ENCODE measurements at regions not wholly inside any gene's neighbourhood (a gene's known extent, or its start where the extent isn't known, plus 50 kb on each side); places are given as distances from the start of the nearest gene placed in this dataset.

DNA sequence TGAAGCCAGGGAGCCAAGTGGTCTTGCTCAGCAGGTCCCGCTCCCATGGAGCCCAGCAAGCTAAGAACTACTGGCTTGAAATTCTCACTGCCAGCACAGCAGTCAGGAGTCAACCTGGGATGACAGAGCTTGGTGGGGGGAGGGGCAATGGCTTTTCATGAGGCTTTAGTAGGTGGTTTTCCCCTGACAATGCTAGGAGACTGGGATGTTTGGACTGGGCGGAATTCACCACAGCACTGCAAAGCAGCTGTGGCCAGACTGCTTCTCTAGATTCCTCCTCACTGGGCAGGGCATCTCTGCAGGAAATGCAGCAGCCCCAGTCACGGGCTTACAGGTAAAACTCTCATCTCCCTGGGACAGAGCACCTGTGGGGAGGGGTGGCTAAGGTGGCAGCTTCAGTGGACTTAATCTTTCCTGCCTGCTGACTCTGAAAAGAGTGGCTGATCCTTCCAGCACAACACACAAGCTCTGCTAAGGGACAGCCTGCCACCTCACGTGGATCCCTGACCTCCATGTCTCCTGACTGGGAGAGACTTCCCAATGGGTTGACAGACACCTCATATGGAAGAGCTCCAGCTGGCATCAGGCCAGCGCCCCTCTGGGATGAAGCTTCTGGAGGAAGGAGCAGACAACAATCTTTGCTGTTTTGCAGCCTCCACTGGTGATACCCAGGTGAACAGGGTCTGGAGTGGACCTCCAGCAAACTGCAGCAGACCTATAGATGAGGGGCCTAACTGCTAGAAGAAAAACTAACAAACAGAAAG lies 349.7 kb upstream of the ST6GAL2 start:
- DNase-seq: no peak

DNA sequence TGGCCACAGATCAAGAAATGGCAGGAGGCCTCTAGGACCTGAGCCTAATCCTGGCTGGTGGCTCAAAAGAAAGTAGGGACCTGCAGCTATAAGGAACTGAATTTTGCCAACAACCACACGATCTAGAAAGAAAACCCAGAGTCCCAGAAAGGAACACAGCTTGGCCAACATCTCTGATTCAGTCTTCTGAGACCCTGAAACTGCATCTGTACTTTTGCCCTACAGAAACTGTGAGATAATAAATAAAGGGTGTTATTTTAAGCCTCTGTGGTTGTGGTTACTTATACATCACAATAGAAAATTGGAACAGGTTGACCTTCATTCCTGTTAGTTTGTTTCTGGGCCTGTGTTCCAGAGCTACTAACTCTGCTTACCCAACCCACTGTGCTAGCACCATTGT lies 356.8 kb upstream of the ST6GAL2 start:
- DNase-seq: no peak

DNA sequence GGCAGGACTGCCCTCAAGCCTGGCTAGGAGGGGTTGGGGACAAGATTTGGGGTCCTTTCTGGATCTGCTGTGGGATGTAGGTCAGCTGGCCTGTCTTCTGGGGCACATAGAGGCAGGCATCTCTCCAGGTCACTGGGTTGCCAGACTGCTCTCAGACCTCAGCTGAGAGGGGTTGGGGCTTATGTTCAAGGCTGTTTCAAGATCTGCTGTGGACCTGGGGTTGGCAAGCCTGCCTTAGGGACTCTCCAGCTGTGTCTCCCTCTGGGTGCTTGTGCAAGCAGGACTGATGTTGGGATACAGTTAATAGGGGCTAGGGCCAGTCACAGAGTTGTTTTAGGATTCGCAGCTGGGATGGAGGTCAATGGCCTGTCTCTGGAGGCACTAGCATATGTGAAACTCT lies 363.0 kb upstream of the ST6GAL2 start:
- no peak for DNase-seq

DNA sequence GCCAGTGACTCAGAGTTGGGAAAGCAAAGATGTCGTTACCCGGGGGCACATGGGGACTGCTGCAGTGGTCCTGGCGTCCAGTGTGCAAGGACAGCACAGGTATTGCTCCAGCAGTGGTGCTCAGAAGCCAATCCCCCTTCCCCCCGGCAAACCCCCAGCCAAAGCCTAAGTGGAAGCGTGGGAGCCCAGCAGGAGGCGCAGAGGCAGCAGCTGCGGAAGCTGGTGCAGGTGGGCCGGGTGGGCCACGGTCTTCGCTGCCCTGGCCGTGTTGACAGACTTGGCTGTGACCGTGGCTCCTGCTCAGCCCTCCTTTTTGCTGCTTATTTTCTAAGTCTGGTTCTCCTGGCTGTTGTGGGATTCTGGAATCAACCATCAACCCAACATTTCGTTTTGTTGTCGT lies 369.8 kb upstream of the ST6GAL2 start:
- DNase-seq: no peak

DNA sequence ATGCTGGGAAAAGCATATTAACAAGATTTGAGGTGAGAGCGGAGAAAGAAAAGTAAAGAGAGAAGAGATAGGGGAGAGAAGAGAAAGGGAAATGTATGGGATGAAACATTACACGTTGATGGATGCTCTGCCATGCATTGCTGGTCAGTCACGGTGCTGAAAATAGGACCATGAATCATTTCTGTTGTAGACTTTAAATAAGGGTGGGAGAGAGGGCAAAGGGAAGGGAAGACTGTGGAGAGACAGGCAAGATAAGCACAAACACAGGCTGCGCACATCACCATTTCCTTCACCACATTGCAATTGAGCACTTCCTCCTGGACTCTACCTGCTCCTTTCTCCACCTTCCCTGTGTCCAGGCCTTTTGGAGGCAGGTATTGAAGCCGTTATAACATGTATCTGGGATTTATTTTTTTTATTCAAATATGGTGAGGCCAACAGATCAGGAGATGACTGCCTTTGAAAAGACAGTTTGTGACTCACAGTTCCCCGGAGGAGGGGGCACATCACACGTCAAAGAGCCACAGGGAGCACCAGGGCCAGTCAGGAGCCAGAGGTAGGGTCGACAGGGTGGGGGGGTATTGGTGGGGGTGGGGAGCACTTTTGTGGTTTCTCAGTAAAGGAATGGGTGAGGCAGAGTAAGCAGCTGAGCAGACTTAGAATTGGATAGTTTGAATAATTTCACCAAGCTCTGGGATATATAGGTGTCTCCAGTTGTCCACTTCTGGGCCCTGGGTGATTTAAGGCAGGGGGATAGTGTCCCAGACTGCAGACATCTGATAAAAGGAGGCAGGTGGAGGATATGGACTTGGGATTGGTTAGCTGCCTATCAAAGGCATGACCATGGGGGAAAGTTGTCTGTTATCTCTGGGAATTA lies 372.8 kb upstream of the ST6GAL2 start:
- no peak for DNase-seq

DNA sequence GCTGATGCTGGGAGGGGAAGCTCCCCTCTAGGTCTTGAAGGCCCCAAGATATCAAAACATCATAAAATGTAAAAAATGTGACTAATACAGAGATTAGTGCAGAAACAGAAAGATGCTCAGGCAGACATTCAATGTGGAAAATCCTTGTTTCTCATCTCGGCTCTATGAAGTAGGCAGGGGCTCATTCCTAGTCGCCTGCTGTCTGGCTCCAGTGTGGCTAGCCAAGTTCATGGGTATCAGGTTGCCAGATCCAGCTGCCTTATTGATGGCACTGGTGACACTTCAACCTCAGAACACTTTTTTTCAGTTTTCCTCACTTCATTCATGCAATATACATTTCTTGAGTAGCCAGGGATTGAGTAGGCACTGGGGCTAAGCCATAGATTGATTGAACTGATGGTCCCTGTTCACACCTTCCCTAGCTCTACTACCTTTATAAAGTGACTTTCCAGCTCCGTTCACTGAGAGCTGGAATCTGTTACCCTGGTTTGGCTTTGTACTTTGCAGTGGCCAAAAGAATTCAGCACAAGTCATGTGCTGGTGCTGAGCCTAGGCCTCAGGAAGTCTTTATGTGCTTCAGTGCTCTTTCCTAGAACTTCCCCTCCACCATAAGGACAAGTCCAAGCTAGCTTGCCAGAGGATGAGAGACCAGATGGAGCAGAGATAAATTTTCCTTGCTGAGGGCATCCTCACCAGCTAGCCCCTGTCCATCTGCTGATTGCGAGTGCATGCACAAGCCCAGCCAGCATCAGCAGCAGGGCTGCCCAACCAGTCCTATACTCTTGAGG lies 373.6 kb upstream of the ST6GAL2 start:
- DNase-seq: no peak

DNA sequence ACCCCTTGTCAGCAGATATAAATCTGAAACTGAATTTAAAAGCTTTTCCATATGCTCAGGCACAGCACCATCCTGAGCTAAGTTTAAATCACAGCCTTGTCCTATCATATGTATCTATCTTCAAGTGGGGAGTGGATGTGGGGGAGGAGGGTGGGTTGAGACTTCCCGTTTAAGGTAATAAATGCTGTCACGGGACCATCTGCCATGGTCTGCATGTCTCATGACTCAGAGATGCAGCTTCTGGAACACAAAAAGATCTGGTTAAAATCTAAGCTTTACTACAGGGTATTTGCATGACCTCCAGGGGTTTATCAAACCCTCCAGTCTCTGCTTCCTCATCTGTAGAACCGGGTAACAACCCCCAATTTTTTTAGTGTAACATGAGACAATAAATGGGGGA lies 377.7 kb upstream of the ST6GAL2 start:
- no peak for DNase-seq

DNA sequence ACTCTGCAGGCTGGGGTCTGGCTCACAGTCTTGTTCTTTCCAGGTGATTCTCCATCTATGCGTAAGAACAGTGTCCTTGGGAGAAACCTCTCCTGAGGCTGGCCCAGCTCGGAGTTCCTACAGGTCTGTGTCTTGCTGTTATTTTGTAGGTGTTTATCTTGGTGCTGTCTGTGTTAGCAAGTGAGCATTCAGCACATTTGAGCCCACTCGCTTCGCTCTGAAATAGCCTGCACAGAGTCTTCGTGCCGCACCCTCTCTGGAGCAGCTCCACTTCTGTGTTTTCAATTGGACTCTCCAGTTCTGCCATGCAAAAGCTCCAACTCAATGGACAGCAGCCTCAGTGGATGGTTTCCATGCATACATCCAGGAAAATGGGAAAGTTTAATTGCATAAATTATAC lies 378.2 kb upstream of the ST6GAL2 start:
- DNase-seq: no peak

DNA sequence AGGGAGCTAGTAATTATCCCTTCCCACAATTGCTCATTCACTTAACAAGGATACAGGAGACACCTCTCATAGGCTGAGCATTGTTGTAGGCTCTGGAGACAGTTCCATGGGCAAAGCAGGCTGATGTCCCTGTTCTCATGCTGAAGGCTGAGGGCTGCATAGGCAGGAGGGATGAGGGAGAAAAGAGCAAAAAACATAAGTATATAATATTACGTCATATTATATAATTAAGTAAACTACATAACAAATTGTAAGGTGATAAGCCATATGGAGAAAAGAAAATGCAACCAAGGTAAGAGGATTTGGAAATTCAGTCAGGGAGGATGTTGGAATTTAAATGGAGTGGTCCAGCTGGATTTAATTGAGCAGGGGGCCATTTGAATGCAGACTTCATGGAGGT lies 380.6 kb upstream of the ST6GAL2 start:
- no peak for DNase-seq

DNA sequence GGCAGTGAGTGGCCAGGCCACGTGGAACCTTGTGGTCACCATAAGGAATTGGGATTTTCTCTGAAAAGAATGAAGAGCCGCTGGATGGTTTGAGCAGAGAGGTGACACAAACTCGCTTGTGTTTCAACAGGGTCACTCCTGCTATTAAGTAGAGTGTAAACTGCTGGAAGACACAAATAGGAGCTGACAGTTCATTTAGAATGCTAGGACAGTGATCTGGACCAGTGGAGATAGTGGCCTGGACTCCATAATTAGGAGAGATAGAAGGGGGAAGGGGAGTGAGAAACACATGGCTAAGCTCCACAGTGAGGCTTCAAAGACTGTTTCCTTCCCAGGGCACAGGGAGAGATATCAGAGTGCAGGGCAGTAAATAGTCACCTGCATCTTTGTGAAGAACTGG lies 381.1 kb upstream of the ST6GAL2 start:
- DNase-seq: no peak

DNA sequence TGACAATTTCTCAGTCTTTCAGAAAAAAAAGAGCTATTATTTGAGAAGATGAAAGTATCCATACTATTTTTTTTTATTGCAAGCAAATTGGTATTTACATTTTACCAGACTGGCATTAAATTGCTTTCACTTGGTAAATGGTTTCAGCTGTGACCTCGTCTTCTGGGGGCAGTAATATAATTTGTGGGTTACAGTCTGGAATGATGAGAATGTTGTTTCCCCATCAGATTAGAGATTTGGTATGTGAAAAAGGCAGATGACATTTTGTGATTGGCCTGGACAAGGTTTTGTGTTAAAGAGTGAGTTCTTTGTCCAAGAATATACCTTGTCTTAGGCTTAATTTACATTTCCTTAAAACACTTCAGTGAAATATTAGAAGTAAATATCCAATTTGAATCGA lies 390.1 kb upstream of the ST6GAL2 start:
- no peak for DNase-seq

DNA sequence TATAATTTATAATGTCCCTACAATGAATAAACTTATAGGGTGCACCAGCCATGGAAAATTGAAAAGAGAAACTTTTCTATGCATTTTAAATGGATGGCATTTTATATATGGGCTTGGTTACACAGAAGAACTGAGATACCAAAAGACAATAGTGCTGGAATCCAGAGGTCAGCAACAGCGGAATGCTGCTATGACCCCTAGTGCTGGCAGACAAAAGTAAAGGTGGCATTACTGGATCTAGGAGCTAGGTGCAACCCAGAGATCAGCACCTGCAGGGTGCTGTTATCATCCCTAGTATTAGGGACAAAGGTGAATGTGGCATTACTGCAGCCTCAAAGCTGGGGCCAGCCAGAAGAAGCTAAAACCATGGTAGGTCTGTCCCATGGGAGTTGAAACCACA lies 392.7 kb upstream of the ST6GAL2 start:
- DNase-seq: no peak

DNA sequence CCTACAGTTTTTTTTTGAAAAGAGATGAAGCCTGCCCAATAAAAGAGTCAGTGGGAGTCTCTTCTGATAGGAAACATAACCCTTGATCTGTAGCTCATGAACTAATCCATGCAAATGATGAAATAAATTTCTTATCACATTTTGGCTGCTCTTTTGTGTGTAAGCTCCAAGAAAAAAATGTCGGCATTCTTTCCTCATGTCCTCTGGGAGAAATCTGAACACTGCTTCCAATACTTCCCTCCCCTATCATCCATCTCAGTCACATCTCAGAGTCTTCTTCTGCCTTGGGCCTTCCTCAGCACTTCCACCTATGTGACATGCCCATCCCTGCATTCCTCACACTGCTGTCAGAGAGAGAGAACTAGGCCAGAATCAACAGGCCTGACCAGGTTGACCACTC lies 395.7 kb upstream of the ST6GAL2 start:
- DNase-seq: no peak

DNA sequence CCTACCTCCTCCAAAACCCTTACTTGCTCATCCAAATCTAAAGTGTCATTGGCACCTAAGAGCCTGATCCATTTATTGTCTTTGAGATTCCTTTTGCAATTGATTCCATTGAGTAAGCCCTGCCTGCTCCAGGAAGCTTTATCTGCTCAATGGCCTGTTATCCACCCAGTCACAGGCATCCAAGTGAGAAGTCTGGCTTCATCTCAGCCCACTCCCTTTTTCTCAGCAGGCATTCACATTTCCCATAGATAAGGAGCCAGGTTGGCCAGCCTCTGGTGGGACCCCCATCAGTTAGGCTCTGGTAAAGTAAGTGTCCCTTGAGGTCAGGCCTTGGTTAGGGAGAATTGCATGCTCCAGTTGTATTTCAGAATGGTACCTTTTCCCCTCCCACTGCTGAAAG lies 396.2 kb upstream of the ST6GAL2 start:
- DNase-seq: no peak

DNA sequence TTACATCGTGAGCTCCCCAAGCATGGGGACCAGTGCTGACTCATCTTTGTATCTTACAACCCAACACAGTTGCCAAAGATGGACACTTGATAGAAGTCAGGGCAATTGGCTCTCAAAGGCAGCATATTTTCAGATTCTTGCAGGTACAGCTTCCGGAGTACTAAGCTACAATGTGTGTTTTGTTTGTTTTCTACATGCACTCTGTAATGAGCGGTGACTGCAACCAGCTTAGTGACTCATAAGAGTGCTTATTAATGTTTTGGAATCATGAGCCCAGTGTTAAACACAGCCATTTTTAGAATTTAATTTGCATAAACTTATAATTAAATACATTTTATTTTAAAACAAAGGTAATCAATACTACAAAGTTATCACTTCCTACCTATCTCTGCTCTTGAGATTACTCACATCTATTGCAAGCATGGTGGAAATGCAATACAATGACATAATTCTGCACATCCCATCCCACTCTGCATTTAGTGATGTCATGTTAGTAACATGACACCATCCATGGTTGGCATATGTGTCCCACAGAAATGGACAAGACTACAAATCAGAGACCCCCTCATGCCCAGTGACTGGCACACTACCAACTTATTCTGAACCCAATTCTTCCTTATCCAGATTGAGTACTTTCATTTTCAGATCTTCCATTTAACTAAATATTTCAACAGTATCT lies 399.8 kb upstream of the ST6GAL2 start:
- no peak for DNase-seq

DNA sequence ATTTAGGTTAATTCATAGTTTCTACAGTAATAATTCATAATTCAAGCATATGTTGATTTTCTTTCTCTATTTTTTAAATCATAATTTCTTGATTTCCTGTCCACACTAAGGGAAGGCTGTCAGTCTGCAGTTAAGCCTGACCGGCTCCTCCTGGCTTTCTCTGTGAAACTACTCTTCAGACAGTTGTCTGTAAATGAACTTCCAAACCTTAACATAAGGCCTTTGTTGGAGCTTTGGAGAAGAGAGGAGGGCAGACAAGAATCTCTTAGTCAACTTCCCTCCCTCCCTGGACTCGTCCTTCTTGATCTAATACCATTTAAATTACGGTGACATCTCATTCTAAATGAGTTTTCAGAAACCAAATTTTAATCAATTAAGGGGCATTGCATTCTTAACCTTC lies 404.1 kb upstream of the ST6GAL2 start:
- DNase-seq: no peak

DNA sequence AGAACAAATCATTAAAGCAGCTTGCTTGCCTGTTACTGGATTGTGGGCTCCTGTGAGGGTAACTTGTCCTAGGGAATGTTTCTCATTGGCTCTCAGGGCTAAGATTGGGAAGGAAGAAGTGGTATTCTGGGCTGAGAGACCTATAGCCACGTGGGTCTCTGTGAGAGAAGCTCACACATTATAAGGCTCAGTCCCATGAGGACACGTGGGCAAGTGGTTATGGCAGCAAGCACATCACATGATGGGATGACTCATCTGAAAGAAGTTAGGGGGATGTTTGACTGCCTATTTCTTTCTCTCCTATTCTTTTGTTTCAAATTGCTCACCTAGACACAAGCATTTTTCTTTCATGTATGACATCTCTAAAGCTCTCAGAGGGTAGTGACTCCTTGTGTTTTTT lies 418.0 kb upstream of the ST6GAL2 start:
- no peak for DNase-seq

DNA sequence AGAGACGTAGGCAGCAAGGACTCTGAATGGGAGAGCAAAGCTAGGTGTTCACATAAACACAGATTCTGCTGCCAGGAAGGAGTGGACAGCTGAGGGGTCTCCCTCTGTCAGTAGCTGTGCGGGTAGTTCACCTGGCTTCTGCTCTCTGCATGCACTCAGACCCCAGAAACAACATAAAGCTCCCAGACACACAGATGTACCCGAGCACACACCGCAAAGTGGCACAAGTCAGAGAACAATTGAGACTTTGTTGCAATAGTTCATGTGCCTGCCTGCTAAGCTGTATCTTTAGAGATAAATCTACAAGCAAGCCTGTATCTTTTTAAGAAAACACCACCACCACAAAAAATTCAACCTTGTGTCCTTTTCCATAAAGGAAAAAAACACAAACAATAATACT lies 420.0 kb upstream of the ST6GAL2 start:
- no peak for DNase-seq

DNA sequence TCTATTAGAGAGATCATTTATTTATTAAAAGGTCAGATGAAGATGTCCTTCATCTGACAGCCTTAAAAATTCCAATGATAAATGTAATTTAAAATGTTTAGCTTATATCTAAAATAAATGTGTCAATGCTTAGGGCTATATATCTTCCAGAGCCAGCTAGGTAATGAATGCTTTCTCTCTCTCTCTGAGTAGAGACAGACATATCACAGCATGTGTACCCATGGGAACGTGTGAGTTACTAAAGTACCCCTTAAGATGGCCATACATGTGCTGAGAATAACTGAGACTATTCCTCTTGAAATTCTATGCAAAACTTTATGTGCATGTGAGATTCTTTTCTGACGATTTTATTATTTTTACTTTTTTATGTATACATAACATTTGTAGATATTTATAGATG lies 420.9 kb upstream of the ST6GAL2 start:
- no peak for DNase-seq

DNA sequence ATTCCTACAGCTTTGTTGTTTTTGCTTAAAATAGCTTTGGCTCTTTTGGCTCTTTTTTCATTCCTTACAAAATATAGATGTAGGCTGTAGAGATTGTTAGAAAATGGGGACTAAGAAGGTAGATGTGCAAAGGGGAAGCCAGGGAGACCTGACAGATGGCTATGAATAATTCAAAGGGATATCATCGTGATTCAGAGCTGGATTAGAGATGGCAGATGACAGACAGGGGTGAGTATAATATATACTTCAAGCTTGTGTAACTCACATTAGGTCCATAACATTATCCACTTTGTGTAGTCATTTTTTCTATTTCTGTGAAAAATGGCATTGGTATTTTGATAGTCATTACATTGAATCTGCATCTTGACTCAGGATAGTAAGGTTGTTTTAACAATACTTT lies 422.9 kb upstream of the ST6GAL2 start:
- no peak for DNase-seq

DNA sequence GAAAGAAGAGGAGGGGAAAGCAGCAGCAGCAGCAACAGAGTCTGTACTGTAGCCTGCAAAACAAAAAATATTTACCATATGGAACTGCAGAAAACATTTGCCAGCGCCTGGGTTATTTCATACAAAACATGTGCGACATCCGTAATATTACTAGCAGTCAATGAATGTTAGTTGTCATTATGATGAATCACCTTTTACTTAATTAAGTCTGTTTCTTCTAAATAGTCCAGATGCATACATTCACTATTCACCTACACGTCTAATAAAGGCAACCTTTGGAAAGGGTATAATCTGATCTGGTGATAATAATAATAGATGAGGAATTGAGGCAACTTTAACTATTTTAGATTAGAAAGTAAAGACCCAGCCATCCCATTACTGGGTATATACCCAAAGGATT lies 426.3 kb upstream of the ST6GAL2 start:
- no peak for DNase-seq

DNA sequence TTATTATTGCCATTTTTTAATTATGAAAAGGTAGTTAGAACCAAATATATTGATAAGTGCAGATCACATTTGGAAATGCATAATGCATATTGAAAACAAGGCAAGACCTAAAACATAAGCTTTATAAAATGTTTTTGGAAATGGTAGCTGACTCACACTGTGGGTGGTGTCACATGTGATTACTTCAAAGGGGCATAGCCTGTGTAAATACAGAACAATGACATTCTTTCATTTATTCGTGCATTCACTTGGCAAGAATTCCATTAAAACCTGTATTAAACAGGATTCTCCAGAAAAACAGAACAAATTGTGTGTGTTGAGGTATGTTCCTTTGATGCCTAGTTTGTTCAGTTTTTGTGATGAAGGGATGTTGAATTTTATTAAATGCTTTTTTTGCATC lies 427.3 kb upstream of the ST6GAL2 start:
- no peak for DNase-seq

DNA sequence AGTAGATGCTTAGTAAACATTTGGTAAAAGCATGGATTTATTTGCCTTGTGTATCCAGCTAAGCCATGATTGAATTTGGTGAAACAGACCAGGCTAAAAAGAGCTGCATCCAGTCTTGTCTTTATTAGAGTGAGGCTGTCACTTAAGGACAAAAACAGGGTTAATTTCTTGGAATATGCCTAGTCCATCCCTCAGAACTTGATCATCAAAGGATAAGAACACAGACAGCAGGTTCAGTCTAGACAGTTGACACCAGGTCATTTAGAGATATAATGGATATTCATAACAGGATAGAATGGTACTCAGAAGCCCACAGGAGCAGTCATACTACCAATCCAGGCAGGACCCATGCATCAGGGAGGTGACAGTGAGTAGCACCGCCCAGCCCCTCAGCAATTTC lies 434.9 kb upstream of the ST6GAL2 start:
- DNase-seq: no peak

Data from activated CD4-positive, alpha-beta T cell treated with anti-CD3 and anti-CD28 coated beads, Interleukin-2, Interleukin-6, amounts not matched to agents 100 ng/mL and 50 ng/mL, durations not matched to agents 16 hours and 8 hours (primary cell).